Tibial nerve (tissue), 4 donors: ENCODE measurements at regions not wholly inside any gene's neighbourhood (a gene's known extent, or its start where the extent isn't known, plus 50 kb on each side); places are given as distances from the start of the nearest gene placed in this dataset.
"Not testable (repeated sequence)": the region's sequence is repeated elsewhere in the genome, so short reads cannot be mapped to it uniquely, and the experiment has no call there.

ENCODE experiments used
- DNase-seq, 2 donors: peaks; one replicate each; pipeline ENCODE4 v3.0.0-alpha.2; 2019; ENCODE audit warnings: low spot score in 2 of 2
- H3K27ac ChIP-seq, 4 donors: fragments of 200-600 bp; sonication (generic) in 3 of 4; one replicate each; pipeline ENCODE4 v1.5.1; 2017 to 2019; ENCODE audit warnings: mild to moderate bottlenecking in 1 of 4
- H3K27me3 ChIP-seq, 2 donors: fragments of 200-600 bp; sonication (generic) in 1 of 2; one replicate each; pipeline versions ENCODE4 v1.5.1 to v1.6.0; 2017 to 2019
- H3K36me3 ChIP-seq, 3 donors: fragments of 200-600 bp; sonication (generic); one replicate each; pipeline ENCODE4 v1.5.1; 2018 to 2019
- H3K4me1 ChIP-seq, 4 donors: fragments of 200-600 bp; sonication (generic) in 3 of 4; one replicate each; pipeline ENCODE4 v1.5.1; 2017 to 2019
- H3K4me3 ChIP-seq, 4 donors: fragments of 200-600 bp; sonication (generic) in 3 of 4; one replicate each; pipeline ENCODE4 v1.5.1; 2017 to 2019; ENCODE audit warnings: mild to moderate bottlenecking in 1 of 4, moderate library complexity in 1 of 4
- H3K9me3 ChIP-seq, 4 donors: fragments of 200-600 bp; sonication (generic) in 3 of 4; one replicate each; pipeline ENCODE4 v1.5.1; 2017 to 2019
- EP300 ChIP-seq, 2 donors: sonication (generic); formaldehyde crosslinking; IDR thresholded peaks; one replicate each; pipeline ENCODE4 v1.6.1; 2017; ENCODE audit warnings: antibody characterized with exemption in 2 of 2, mild to moderate bottlenecking in 1 of 2
- POLR2A ChIP-seq, 2 donors: fragments of 450-650 bp; IDR thresholded peaks; one replicate each; pipeline ENCODE4 v1.6.1; 2017; ENCODE audit warnings: antibody characterized with exemption in 2 of 2, mild to moderate bottlenecking in 2 of 2, moderate library complexity in 2 of 2
- WGBS, 2 donors: methylation state at CpG; one replicate each; pipeline ENCODE4 v1.1.5; 2018; 5-methylcytosine and 5-hydroxymethylcytosine counted together
- TF ChIP-seq, protein P1 (sequence below), 5 experiments: fragments of 200-600 bp in 3 of 5; fragments of 450-650 bp in 2 of 5; sonication (generic) in 3 of 5; IDR thresholded peaks; one replicate each; pipeline ENCODE4 v1.5.1; 2016 to 2019; ENCODE audit warnings: antibody characterized with exemption in 5 of 5, mild to moderate bottlenecking in 3 of 5, moderate library complexity in 2 of 5

DNA sequence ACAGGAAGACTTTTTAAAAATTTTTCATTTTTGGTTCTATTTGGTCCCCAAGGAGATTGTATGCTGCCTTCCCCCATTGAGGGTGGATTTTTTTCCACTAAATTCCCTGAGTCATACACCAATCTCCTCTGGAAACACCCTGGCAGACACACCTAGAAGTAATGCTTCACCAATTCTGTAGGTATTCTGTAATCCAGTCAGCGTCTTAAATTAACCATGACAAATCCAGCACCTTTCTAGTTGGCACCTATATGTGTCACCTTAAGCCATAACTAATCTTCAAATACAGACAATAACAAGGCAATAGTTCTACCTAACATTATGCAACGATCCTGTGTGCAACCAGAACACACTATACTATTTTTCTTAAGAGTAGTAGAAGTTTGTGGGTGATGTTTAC lies 459.1 kb upstream of the NDN start:
- DNase-seq: no peak
- 55 to 68% methylated on average over 2 of the region's 2 CpGs for WGBS, 2 donors
- Histone ChIP-seq H3K27ac (no peak overlapping the region), H3K27me3 (no peaks in the 10 kb centered on the region), H3K4me1 (no peaks in the 10 kb centered on the region), H3K36me3 (no peaks in the 10 kb centered on the region), H3K9me3 (no peaks in the 10 kb centered on the region), H3K4me3 (no peak overlapping the region)
- no peak for TF ChIP-seq POLR2A (IDR thresholded peaks at IDR 0.05)
- TF ChIP-seq, protein P1, sequence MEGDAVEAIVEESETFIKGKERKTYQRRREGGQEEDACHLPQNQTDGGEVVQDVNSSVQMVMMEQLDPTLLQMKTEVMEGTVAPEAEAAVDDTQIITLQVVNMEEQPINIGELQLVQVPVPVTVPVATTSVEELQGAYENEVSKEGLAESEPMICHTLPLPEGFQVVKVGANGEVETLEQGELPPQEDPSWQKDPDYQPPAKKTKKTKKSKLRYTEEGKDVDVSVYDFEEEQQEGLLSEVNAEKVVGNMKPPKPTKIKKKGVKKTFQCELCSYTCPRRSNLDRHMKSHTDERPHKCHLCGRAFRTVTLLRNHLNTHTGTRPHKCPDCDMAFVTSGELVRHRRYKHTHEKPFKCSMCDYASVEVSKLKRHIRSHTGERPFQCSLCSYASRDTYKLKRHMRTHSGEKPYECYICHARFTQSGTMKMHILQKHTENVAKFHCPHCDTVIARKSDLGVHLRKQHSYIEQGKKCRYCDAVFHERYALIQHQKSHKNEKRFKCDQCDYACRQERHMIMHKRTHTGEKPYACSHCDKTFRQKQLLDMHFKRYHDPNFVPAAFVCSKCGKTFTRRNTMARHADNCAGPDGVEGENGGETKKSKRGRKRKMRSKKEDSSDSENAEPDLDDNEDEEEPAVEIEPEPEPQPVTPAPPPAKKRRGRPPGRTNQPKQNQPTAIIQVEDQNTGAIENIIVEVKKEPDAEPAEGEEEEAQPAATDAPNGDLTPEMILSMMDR (IDR thresholded peaks at IDR 0.05): no peak
- TF ChIP-seq EP300 (IDR thresholded peaks at IDR 0.05): no peak

- no peak overlapping the region for H3K27ac ChIP-seq
- H3K9me3 ChIP-seq: no peaks in the 10 kb centered on the region
- 82 to 83% methylated on average over 2 of the region's 2 CpGs for WGBS, 2 donors
- no peaks in the 10 kb centered on the region for H3K4me1 ChIP-seq
- H3K4me3 ChIP-seq: no peak overlapping the region
- H3K27me3 ChIP-seq: no peaks in the 10 kb centered on the region
- DNase-seq: no peak
- TF ChIP-seq EP300 (IDR thresholded peaks at IDR 0.05): no peak
- TF ChIP-seq, protein P1 (IDR thresholded peaks at IDR 0.05): no peak
- TF ChIP-seq POLR2A (IDR thresholded peaks at IDR 0.05): no peak
- H3K36me3 ChIP-seq: no peaks in the 10 kb centered on the region
These were observed 463.4 kb upstream of the NDN start for GRCh38 chr15:24150542-24150941.

- H3K4me1 ChIP-seq, H3K36me3 ChIP-seq, DNase-seq, H3K27me3 ChIP-seq, H3K27ac ChIP-seq, H3K9me3 ChIP-seq, H3K4me3 ChIP-seq: not testable (repeated sequence)
- 48 to 68% methylated on average over 1 of the region's 1 CpG for WGBS, 2 donors
These were observed 471.2 kb upstream of the NDN start for GRCh38 chr15:24158306-24158705.

GRCh38 chr15:24165512-24165911 lies 478.4 kb upstream of the NDN start:
- not testable (repeated sequence) for H3K36me3 ChIP-seq, H3K9me3 ChIP-seq, H3K27me3 ChIP-seq, DNase-seq, H3K27ac ChIP-seq, H3K4me1 ChIP-seq, H3K4me3 ChIP-seq
- WGBS, 2 donors: 75 to 88% methylated on average over 3 of the region's 3 CpGs

GRCh38 chr15:24202297-24202696 lies 473.3 kb upstream of the NPAP1 start:
- DNase-seq, H3K36me3 ChIP-seq, H3K4me3 ChIP-seq, H3K27me3 ChIP-seq, H3K9me3 ChIP-seq, H3K4me1 ChIP-seq, H3K27ac ChIP-seq: not testable (repeated sequence)
- WGBS, 2 donors: 63 to 68% methylated on average over 2 of the region's 2 CpGs

DNA sequence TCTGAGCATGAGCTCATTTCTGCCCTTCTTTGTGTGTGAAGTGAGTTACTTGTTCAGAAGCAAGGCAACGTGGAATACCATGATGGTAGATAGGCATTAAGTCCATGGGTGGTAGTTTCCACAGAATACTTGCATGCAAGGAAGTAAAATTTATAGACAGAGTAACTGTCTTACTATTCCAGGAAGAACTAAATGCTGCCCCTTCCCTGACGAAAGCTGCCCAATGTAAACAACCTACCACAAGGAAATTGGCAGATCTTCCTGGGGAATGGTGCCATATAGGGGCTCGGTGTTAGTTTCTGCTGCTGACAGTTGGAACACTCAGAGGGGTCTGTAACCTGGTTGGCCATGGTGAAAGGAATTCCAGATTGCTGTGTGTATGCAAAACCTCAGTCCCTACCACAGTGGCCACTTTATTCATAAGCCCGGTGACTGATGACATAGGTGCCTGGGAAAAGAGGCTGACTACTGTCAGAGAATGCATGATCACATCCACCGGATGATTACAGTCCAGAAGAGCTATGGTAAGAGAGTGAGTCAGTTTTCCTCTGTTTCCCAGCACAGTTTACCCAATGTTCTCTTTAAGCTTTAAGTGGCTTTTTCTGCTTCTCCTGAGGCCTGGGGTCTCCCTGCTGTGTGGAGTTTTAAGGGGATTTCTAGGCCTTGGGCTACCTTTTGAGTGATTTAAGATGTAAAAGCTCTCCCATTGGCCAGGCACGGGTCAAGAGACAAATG lies 463.7 kb upstream of the NPAP1 start:
- DNase-seq, H3K27ac ChIP-seq: not testable (repeated sequence)
- WGBS, 2 donors: 48 to 65% methylated on average over 6 of the region's 6 CpGs

DNA sequence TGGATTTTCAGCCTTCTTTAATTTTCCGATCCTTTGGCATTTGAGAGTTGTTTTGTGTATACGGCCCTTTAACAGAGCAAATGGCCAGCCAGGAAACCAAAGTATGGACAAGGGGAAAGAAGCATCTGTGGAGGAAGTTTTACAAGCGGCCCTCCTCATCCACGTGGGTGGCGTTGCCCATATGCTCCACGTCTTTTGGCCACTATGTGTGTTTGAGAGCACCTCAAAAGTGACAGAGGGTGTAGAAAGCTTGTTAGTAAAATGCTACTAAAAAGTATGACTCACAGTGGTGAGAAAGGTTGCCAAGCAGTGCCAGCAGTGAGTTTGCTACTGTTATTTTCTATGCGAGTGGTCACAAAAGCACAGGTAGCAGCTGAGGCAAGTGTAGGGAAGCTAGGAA lies 451.8 kb upstream of the NPAP1 start:
- Histone ChIP-seq H3K4me3 (no peak overlapping the region), H3K9me3 (no peaks in the 10 kb centered on the region), H3K27me3 (no peaks in the 10 kb centered on the region), H3K36me3 (no peaks in the 10 kb centered on the region), H3K4me1 (no peaks in the 10 kb centered on the region), H3K27ac (no peak overlapping the region)
- TF ChIP-seq POLR2A (IDR thresholded peaks at IDR 0.05): no peak
- TF ChIP-seq EP300 (IDR thresholded peaks at IDR 0.05): no peak
- TF ChIP-seq, protein P1 (IDR thresholded peaks at IDR 0.05): no peak
- 72 to 82% methylated on average over 7 of the region's 7 CpGs for WGBS, 2 donors
- DNase-seq: no peak

More for the DNA sequence above, 463.7 kb upstream of the NPAP1 start:
- not testable (repeated sequence) for H3K4me3 ChIP-seq, H3K9me3 ChIP-seq, H3K27me3 ChIP-seq, H3K36me3 ChIP-seq, H3K4me1 ChIP-seq
